ENCODE measurements at regions not wholly inside any gene's neighbourhood (a gene's known extent, or its start where the extent isn't known, plus 50 kb on each side); places are given as distances from the start of the nearest gene placed in this dataset.

DNA sequence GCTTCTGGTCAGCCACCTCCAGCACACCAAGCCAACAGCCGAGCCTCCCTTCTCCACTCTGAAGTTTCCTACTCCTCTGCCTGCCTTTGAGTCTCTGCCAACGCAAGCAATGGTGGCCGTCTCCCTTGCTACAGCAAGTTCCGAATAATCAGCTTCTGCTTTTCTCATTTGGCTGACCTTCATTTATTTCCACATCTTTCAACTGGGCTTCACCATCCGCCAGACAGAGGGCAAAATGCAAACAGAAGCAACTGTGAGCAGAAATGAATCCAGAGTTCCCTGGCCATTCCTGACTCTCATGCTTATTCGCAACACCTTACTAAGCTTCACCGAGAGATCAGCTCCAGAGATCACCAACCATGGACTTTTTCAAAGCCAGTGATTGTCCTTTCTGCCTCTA is 621.0 kb downstream of the NPHP4 start:
- no peak overlapping the region for H3K4me3 ChIP-seq (ENCODE audit: low read length)
- no peak for DNase-seq (ENCODE audit: low read depth)
- TF ChIP-seq, protein P1, sequence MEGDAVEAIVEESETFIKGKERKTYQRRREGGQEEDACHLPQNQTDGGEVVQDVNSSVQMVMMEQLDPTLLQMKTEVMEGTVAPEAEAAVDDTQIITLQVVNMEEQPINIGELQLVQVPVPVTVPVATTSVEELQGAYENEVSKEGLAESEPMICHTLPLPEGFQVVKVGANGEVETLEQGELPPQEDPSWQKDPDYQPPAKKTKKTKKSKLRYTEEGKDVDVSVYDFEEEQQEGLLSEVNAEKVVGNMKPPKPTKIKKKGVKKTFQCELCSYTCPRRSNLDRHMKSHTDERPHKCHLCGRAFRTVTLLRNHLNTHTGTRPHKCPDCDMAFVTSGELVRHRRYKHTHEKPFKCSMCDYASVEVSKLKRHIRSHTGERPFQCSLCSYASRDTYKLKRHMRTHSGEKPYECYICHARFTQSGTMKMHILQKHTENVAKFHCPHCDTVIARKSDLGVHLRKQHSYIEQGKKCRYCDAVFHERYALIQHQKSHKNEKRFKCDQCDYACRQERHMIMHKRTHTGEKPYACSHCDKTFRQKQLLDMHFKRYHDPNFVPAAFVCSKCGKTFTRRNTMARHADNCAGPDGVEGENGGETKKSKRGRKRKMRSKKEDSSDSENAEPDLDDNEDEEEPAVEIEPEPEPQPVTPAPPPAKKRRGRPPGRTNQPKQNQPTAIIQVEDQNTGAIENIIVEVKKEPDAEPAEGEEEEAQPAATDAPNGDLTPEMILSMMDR (conservative IDR thresholded peaks at IDR 0.05; ENCODE audit: low read length), result no peak

DNA sequence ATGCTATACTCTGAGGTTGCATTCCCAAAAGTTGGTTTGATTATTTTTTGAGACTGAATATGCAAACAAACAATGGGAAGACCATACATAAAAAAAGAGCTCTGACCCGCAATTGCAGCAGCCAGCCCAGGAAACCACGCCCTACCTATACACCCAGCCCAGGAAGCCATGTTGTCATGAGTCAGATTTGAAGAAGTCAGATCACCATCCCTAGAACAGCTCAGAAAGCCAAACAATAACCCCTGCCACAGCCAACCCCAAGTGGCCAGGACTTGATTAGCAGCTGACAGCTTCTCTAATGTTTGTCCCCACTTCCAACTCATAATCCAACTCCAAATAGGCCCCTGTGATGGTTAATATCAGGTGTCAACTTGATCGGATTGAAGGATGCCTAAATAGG is 621.9 kb downstream of the NPHP4 start:
- no peak overlapping the region for H3K4me3 ChIP-seq (ENCODE audit: low read length)
- TF ChIP-seq, protein P1 (conservative IDR thresholded peaks at IDR 0.05; ENCODE audit: low read length), result no peak
- DNase-seq (ENCODE audit: low read depth), result no peak

DNA sequence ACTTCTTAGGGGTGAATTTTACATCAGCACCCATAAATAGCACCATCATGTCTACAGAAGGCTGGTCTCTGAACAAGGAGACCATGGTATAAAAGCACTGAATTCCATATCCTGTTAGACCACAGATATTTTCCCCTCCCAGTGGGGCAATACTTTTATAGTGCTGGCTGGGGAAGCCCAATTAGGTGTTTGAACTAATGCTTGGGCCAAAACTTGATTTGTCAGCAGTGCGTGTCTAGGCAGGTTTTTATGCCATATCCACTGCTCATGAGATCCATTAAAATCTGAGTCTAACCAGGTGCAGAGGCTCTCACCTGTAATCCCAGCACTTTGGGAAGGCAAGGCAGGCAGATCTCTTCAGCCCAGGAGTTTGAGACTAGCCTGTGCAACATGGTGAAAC is 623.0 kb downstream of the NPHP4 start:
- no peak overlapping the region for H3K4me3 ChIP-seq (ENCODE audit: low read length)
- TF ChIP-seq, protein P1 (conservative IDR thresholded peaks at IDR 0.05; ENCODE audit: low read length), result no peak
- DNase-seq (ENCODE audit: low read depth), result no peak

DNA sequence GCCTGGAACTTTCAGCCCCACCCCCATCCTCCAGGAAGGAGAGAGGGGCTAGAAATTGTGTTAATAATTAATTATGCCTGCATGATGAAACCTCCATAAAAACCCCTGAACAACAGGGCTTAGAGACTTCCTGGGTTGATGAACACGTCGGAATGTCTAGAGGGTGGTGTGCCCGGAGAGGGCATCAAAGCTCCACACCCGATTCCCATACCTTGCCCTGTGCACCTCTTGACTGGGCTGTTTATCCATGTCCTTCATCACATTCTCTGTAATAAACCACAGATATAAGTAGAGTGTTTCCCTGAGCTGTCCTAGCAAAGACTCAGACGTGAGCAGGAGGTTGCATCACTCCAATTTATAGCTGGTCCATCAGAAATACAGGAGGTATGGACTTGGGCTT is 624.0 kb downstream of the NPHP4 start:
- no peak overlapping the region for H3K4me3 ChIP-seq (ENCODE audit: low read length)
- no peak for DNase-seq (ENCODE audit: low read depth)
- TF ChIP-seq, protein P1 (conservative IDR thresholded peaks at IDR 0.05; ENCODE audit: low read length), result no peak

DNA sequence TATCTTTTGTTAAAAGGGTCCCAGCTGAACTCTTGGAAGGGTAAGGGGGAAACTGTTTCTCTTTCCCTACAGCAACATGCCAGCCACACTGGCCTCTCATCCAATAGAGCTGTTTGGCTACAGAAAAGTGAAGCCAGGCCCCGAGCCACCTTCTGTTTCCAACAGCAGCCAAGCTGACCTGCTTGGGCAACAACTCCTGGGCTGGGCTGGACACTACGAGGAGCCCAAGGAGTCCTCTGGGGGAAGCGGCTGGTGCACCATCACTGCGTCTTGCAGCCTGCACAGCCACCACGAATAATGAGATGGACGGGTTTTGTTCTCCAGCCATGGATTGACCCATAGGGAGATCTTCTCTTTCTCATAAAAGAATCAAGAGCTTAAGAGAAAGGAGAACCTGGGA is 624.9 kb downstream of the NPHP4 start:
- no peak for DNase-seq (ENCODE audit: low read depth)
- H3K4me3 ChIP-seq (ENCODE audit: low read length), result no peak overlapping the region
- TF ChIP-seq, protein P1 (conservative IDR thresholded peaks at IDR 0.05; ENCODE audit: low read length), result no peak

DNA sequence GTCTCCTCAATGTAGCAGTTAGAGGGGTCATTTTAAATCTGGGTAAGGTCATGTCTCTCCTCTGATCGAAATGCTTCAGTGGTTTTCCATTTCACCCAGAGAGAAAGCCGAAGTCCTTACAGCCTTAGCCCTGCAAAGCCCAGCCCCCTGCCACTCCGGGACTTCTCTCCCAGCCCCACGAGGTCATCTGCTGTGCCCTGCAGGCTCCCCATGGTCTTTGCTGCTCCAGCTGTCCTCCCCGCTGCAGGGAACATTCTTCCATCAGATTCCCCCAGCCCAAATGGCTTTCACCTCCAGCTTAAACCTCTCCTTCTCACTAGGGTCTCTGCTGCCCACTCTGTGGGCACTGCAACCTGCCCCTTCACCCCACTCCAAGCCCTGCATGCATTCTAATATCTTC is 626.5 kb downstream of the NPHP4 start:
- TF ChIP-seq, protein P1 (conservative IDR thresholded peaks at IDR 0.05; ENCODE audit: low read length), result no peak
- no peak for DNase-seq (ENCODE audit: low read depth)
- H3K4me3 ChIP-seq (ENCODE audit: low read length), result no peak overlapping the region

DNA sequence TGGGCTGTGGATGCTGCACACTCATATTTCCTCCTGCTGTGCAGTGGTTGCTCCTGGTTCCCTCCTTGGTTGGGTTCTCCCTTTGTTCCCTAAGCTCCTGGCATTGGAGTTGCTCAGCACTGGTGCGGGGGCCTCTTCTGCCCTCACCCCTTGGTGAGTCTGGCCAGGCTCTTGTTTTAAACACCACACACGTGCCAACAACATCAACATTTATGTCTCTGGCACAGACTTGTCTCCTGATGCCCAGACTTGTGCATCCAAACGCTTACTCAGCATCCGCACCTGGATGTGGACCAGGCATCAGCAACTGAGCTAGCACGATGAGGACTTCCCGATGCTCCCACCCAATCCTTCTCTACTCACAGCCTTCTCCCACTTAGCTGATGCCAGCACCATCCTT is 627.6 kb downstream of the NPHP4 start:
- TF ChIP-seq, protein P1 (conservative IDR thresholded peaks at IDR 0.05; ENCODE audit: low read length), result no peak
- no peak overlapping the region for H3K4me3 ChIP-seq (ENCODE audit: low read length)
- DNase-seq (ENCODE audit: low read depth), result no peak
